HCT116 (cell line): ENCODE measurements at regions not wholly inside any gene's neighbourhood (a gene's known extent, or its start where the extent isn't known, plus 50 kb on each side); places are given as distances from the start of the nearest gene placed in this dataset.

ENCODE experiments used
- ATAC-seq: fragments of 200-7000 bp; cut with Tn5 transposase; 2 replicates; pipeline ENCODE4 v1.9.1; 2020; ENCODE audit warnings: mild to moderate bottlenecking, moderate library complexity
- BruUV-seq: library from RNA; stranded (reverse); fragments of 400-500 nt; replicated peaks from 2 replicates; lab custom pipeline; 2021; lab: Mats Ljungman, UMichigan
- CTCF ChIA-PET: fragments of 300-600 bp; sonication (Branson Sonifier 250); formaldehyde crosslinking; loops from one replicate; lab custom pipeline; 2021; ENCODE audit warnings: antibody characterized with exemption; lab: Charles Lee
- POLR2A ChIA-PET: fragments of 300-600, 350-600 bp; sonication (Branson Sonifier 250); formaldehyde crosslinking; loops from one replicate; lab custom pipeline; 2021; ENCODE audit warnings: antibody characterized with exemption; lab: Charles Lee
- RAD21 ChIA-PET, 2 experiments: fragments of 300-600 bp; sonication (Branson Sonifier 250); formaldehyde crosslinking; loops; one replicate each; lab custom pipeline; 2023; ENCODE audit warnings: low total read pairs in 2 of 2; ENCODE audit not compliant: uncharacterized antibody in 2 of 2, unreplicated experiment in 2 of 2, low non-redundant PET in 1 of 2; lab: Charles Lee
- DNase-seq: peaks from one replicate; pipeline ENCODE4 v3.0.0-alpha.2; 2010; ENCODE audit warnings: low read depth, low spot score
- H2AFZ ChIP-seq: fragments of 200-600 bp; shearing (Covaris generic), sonication (generic); 2 replicates; pipeline ENCODE4 v1.6.1; 2017; ENCODE audit warnings: low read depth, mixed run types, mixed read lengths, antibody characterized with exemption, low read length; ENCODE audit not compliant: poor library complexity, severe bottlenecking
- H3K27ac ChIP-seq: 2 replicates; pipeline ENCODE4 v1.5.1; 2012; ENCODE audit warnings: low read depth, low read length
- H3K27me3 ChIP-seq: fragments of 200-600 bp; sonication (generic); 2 replicates; pipeline ENCODE4 v1.6.1; 2016; ENCODE audit warnings: mixed run types, low read length, mixed read lengths; ENCODE audit not compliant: insufficient read depth
- H3K36me3 ChIP-seq, 2 experiments: fragments of 200-500 bp in 1 of 2; fragments of 200-600 bp in 1 of 2; sonication (Bioruptor generic) in 1 of 2; sonication (generic) in 1 of 2; 2 replicates each; pipeline versions ENCODE4 v1.5.1 to v1.6.1; 2014 to 2016; ENCODE audit warnings: low read length in 2 of 2, inconsistent platforms in 1 of 2, mixed read lengths in 1 of 2, mixed run types in 1 of 2; ENCODE audit not compliant: insufficient read depth in 2 of 2, control insufficient read depth in 1 of 2
- H3K4me1 ChIP-seq, 2 experiments: fragments of 200-600 bp in 1 of 2; sonication (generic) in 1 of 2; 2 replicates each; pipeline versions ENCODE4 v1.5.1 to v1.6.1; 2012 to 2017; ENCODE audit warnings: low read length in 2 of 2, inconsistent platforms in 1 of 2, mild to moderate bottlenecking in 1 of 2, mixed read lengths in 1 of 2, mixed run types in 1 of 2, moderate library complexity in 1 of 2; ENCODE audit not compliant: insufficient read depth in 2 of 2, control insufficient read depth in 1 of 2
- H3K4me2 ChIP-seq: fragments of 200-600 bp; sonication (generic); 2 replicates; pipeline ENCODE4 v1.6.1; 2017; ENCODE audit warnings: mixed run types, low read length, mixed read lengths
- H3K4me3 ChIP-seq, 2 experiments: fragments of 200-600 bp in 1 of 2; sonication (generic) in 1 of 2; replicated peaks in 1 of 2; 2 replicates each; pipeline ENCODE4 v1.5.1; 2011 to 2016; ENCODE audit warnings: low read length in 2 of 2, control low read depth in 1 of 2, low read depth in 1 of 2, mild to moderate bottlenecking in 1 of 2, mixed read lengths in 1 of 2, mixed run types in 1 of 2
- H3K79me2 ChIP-seq: fragments of 200-600 bp; sonication (generic); 2 replicates; pipeline ENCODE4 v1.6.1; 2017; ENCODE audit warnings: mild to moderate bottlenecking, mixed run types, low read length, moderate library complexity, mixed read lengths; ENCODE audit not compliant: insufficient read depth
- H3K9ac ChIP-seq: fragments of 200-600 bp; sonication (generic); 2 replicates; pipeline ENCODE4 v1.6.1; 2016; ENCODE audit warnings: low read length, mixed read lengths
- H3K9me2 ChIP-seq: fragments of 200-600 bp; sonication (generic), shearing (Covaris generic); 2 replicates; pipeline ENCODE4 v1.6.1; 2017; ENCODE audit warnings: mixed run types, mild to moderate bottlenecking, moderate library complexity; ENCODE audit not compliant: insufficient read depth
- H3K9me3 ChIP-seq, 2 experiments: fragments of 200-500 bp in 1 of 2; fragments of 200-600 bp in 1 of 2; sonication (Bioruptor generic) in 1 of 2; sonication (generic) in 1 of 2; 2 replicates each; pipeline ENCODE4 v1.6.1; 2014 to 2017; ENCODE audit warnings: low read length in 2 of 2, mixed read lengths in 2 of 2, inconsistent platforms in 1 of 2, low read depth in 1 of 2, mild to moderate bottlenecking in 1 of 2, mixed run types in 1 of 2, moderate library complexity in 1 of 2; ENCODE audit not compliant: control insufficient read depth in 1 of 2, insufficient read depth in 1 of 2
- H4K20me1 ChIP-seq: fragments of 200-600 bp; sonication (generic), shearing (Covaris generic); 2 replicates; pipeline ENCODE4 v1.6.1; 2017; ENCODE audit warnings: mixed run types, mild to moderate bottlenecking, moderate library complexity; ENCODE audit not compliant: insufficient read depth
- ATF3 ChIP-seq: IDR thresholded peaks from 2 replicates; pipeline ENCODE4 v1.6.1; 2012
- CEBPB ChIP-seq: IDR thresholded peaks from 2 replicates; pipeline ENCODE4 v1.6.1; 2012; ENCODE audit warnings: low read depth
- EGR1 ChIP-seq: IDR thresholded peaks from 2 replicates; pipeline ENCODE4 v1.6.1; 2012; ENCODE audit warnings: low read depth
- EZH2 ChIP-seq: fragments of 200-600 bp; sonication (generic); IDR thresholded peaks from 2 replicates; pipeline ENCODE4 v1.6.1; 2017; ENCODE audit warnings: antibody characterized with exemption, mixed run types
- JUND ChIP-seq: IDR thresholded peaks from 2 replicates; pipeline ENCODE4 v1.6.1; 2012
- MAX ChIP-seq: IDR thresholded peaks from 2 replicates; pipeline ENCODE4 v1.6.1; 2012
- POLR2AphosphoS5 ChIP-seq: IDR thresholded peaks from 2 replicates; pipeline ENCODE4 v1.6.1; 2011; ENCODE audit warnings: mild to moderate bottlenecking, low read depth, low read length, moderate library complexity
- REST ChIP-seq: IDR thresholded peaks from 2 replicates; pipeline ENCODE4 v1.6.1; 2012; ENCODE audit warnings: low read depth
- SP1 ChIP-seq: IDR thresholded peaks from 2 replicates; pipeline ENCODE4 v1.6.1; 2012; ENCODE audit warnings: low read depth
- SRF ChIP-seq: IDR thresholded peaks from 2 replicates; pipeline ENCODE4 v1.6.1; 2012; ENCODE audit warnings: low read depth
- YY1 ChIP-seq: IDR thresholded peaks from 2 replicates; pipeline ENCODE4 v1.6.1; 2011; ENCODE audit warnings: low read length, low read depth, moderate library complexity, mild to moderate bottlenecking; ENCODE audit not compliant: insufficient replicate concordance; ENCODE audit errors: extremely low read depth
- ZBTB33 ChIP-seq: IDR thresholded peaks from 2 replicates; pipeline ENCODE4 v1.6.1; 2011; ENCODE audit warnings: mild to moderate bottlenecking, low read length, moderate library complexity; ENCODE audit not compliant: insufficient replicate concordance; ENCODE audit errors: extremely low read depth
- ZNF274 ChIP-seq: fragments of 200-500 bp; sonication (Bioruptor generic); IDR thresholded peaks from 2 replicates; pipeline ENCODE4 v1.6.1; 2014; ENCODE audit warnings: mild to moderate bottlenecking, low read depth, low read length, inconsistent platforms
- intact Hi-C: fragments of 100-400 bp; cut with micrococcal nuclease; formaldehyde crosslinking; loops from 2 replicates; pipeline ENCODE4 v1.10.0; 2022

GRCh38 chr12:86331012-86331411 lies 74.8 kb upstream of the MGAT4C start:
- ChIA-PET POLR2A (no interaction called here), CTCF (no interaction called here), RAD21 (no interaction called here)
- no peaks in the 10 kb centered on the region for H3K36me3 ChIP-seq
- no peaks in the 10 kb centered on the region for H3K9me2 ChIP-seq
- TF ChIP-seq CEBPB (no peak), ZNF274 (no peak)
- no peaks in the 10 kb centered on the region for H3K27me3 ChIP-seq
- H4K20me1 ChIP-seq: no peaks in the 10 kb centered on the region
- no peak overlapping the region for H3K4me3 ChIP-seq
- DNase-seq (no peak), ATAC-seq (no peak)
- no peak overlapping the region for H3K4me2 ChIP-seq
- intact Hi-C loops: no loop called here
- H3K9me3 ChIP-seq: no peaks in the 10 kb centered on the region
- H3K79me2 ChIP-seq: no peaks in the 10 kb centered on the region
- H3K27ac ChIP-seq: no peak overlapping the region
- BruUV-seq: no TSS peak
- no peak overlapping the region for H2AFZ ChIP-seq
- no peaks in the 10 kb centered on the region for H3K4me1 ChIP-seq
- H3K9ac ChIP-seq: no peak overlapping the region

GRCh38 chr12:86312232-86312631 lies 56.0 kb upstream of the MGAT4C start:
- Histone ChIP-seq H4K20me1 (no peaks in the 10 kb centered on the region), H3K9me3 (no peaks in the 10 kb centered on the region), H3K4me2 (no peak overlapping the region), H3K4me3 (no peak overlapping the region), H3K36me3 (no peaks in the 10 kb centered on the region), H3K27me3 (no peaks in the 10 kb centered on the region), H3K4me1 (no peaks in the 10 kb centered on the region), H2AFZ (no peak overlapping the region), H3K27ac (no peak overlapping the region), H3K79me2 (no peaks in the 10 kb centered on the region), H3K9me2 (no peaks in the 10 kb centered on the region), H3K9ac (no peak overlapping the region)
- no TSS peak for BruUV-seq
- CTCF ChIA-PET: no interaction called here
- no peak for DNase-seq
- intact Hi-C loops: no loop called here
- ATAC-seq: no peak
- POLR2A ChIA-PET: no interaction called here
- RAD21 ChIA-PET: no interaction called here
- TF ChIP-seq SRF (no peak), MAX (no peak), ZBTB33 (no peak), EZH2 (no peak), REST (no peak), SP1 (no peak), POLR2AphosphoS5 (no peak), YY1 (no peak), ATF3 (no peak), EGR1 (no peak), JUND (no peak), ZNF274 (no peak)
